ENCODE measurements at regions not wholly inside any gene's neighbourhood (a gene's known extent, or its start where the extent isn't known, plus 50 kb on each side); places are given as distances from the start of the nearest gene placed in this dataset.

DNA sequence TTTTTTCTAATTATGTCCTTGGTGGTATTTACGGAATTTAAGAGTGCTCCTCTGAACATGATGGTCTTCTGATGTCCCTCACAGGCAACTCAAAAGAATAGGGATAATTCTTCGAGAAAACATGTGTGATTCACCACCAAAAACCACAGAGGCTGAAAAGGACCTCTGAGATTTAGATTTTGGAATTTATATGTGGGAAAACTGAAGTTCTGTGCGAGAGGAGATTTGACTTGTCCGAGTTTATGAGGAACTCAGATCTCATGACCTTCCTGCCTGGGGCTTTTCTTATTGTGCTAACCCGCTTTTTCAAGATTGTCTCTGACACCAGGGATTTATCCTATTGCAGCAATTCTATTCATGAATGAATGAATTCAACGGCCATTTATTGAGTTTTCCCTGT is 142.4 kb downstream of the FAM43A start:
- no peaks in the 10 kb centered on the region for H3K36me3 ChIP-seq (ENCODE audit: control insufficient read depth, insufficient read depth, low read length)
- DNase-seq (ENCODE audit: extremely low read depth, insufficient read length): no peak
- H3K27me3 ChIP-seq (replicated peaks; ENCODE audit: control insufficient read depth, insufficient read depth, low read length): peaks cover 2% of the 10 kb centered on the region
- TF ChIP-seq, protein P1, sequence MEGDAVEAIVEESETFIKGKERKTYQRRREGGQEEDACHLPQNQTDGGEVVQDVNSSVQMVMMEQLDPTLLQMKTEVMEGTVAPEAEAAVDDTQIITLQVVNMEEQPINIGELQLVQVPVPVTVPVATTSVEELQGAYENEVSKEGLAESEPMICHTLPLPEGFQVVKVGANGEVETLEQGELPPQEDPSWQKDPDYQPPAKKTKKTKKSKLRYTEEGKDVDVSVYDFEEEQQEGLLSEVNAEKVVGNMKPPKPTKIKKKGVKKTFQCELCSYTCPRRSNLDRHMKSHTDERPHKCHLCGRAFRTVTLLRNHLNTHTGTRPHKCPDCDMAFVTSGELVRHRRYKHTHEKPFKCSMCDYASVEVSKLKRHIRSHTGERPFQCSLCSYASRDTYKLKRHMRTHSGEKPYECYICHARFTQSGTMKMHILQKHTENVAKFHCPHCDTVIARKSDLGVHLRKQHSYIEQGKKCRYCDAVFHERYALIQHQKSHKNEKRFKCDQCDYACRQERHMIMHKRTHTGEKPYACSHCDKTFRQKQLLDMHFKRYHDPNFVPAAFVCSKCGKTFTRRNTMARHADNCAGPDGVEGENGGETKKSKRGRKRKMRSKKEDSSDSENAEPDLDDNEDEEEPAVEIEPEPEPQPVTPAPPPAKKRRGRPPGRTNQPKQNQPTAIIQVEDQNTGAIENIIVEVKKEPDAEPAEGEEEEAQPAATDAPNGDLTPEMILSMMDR (IDR thresholded peaks at IDR 0.05; ENCODE audit: insufficient read depth, low read length, poor library complexity, severe bottlenecking): no peak
- H3K4me3 ChIP-seq (replicated peaks; ENCODE audit: low read depth, low read length): no peak overlapping the region

DNA sequence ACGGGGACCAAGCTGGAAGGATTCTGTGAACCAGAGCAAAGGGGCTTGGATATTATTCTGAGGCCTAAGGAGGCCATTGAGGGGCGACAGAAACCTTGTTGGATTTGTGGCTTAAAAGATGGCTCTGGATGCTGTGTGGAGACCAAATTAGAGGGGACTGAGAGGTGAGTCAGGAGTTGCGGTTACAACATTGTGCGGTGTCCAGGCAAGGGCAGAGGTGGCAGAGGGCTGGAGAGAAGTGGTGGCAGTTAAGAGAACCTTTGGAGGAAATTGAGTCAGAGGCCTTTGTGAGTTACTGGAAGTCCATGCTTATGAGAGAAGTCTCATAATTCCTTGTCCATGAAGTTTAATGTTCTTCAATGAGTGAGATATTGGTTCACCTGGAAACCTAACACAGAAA is 143.2 kb downstream of the FAM43A start:
- Histone ChIP-seq H3K4me3 (replicated peaks; ENCODE audit: low read depth, low read length) (no peak overlapping the region), H3K36me3 (ENCODE audit: control insufficient read depth, insufficient read depth, low read length) (no peaks in the 10 kb centered on the region), H3K27me3 (replicated peaks; ENCODE audit: control insufficient read depth, insufficient read depth, low read length) (peaks cover 2% of the 10 kb centered on the region)
- no peak for DNase-seq (ENCODE audit: extremely low read depth, insufficient read length)
- TF ChIP-seq, protein P1 (IDR thresholded peaks at IDR 0.05; ENCODE audit: insufficient read depth, low read length, poor library complexity, severe bottlenecking): no peak

DNA sequence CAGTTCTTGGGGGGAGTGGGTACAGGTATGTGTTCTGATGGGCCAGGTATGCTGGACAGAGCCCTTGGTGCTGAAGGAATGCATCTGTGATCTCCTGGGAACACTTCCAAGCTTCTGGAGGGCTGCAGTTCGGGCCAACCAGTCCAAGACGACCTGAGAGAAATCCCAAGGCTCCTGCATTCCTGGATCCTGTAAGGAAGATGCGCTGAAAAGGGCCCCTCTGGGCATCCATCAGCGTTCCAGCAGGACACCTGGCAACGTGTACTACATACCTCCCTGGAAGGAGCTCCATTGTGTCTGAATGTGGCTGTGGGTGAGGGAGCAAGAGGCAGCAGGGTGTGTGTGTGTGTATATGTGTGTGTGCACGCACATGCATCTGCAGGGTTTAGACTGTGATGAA is 144.7 kb downstream of the FAM43A start:
- H3K4me3 ChIP-seq (replicated peaks; ENCODE audit: low read depth, low read length): no peak overlapping the region
- H3K27me3 ChIP-seq (replicated peaks; ENCODE audit: control insufficient read depth, insufficient read depth, low read length): peaks cover under 1% of the 10 kb centered on the region
- TF ChIP-seq, protein P1 (IDR thresholded peaks at IDR 0.05; ENCODE audit: insufficient read depth, low read length, poor library complexity, severe bottlenecking): no peak
- no peaks in the 10 kb centered on the region for H3K36me3 ChIP-seq (ENCODE audit: control insufficient read depth, insufficient read depth, low read length)
- no peak for DNase-seq (ENCODE audit: extremely low read depth, insufficient read length)

DNA sequence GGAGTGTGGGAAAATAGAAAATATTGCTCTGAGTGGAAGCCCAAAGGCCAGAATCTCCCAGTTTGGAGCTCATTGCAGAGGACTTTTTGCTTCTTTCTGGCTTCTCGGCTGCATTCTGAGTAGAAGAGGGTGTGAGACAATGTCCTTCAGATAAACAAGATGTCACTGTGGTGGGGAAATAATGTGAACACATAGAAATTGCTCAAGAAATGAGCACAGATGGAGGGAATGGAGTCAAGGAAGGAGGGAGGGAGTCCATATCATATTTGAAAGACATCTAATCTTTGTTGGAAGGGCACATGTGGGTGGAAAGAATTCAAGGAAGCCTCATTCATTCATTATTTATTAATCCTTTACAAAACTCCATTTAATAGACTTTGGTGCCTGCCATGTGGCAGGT is 145.3 kb downstream of the FAM43A start:
- TF ChIP-seq, protein P1 (IDR thresholded peaks at IDR 0.05; ENCODE audit: insufficient read depth, low read length, poor library complexity, severe bottlenecking): no peak
- DNase-seq (ENCODE audit: extremely low read depth, insufficient read length): no peak
- no peaks in the 10 kb centered on the region for H3K36me3 ChIP-seq (ENCODE audit: control insufficient read depth, insufficient read depth, low read length)

DNA sequence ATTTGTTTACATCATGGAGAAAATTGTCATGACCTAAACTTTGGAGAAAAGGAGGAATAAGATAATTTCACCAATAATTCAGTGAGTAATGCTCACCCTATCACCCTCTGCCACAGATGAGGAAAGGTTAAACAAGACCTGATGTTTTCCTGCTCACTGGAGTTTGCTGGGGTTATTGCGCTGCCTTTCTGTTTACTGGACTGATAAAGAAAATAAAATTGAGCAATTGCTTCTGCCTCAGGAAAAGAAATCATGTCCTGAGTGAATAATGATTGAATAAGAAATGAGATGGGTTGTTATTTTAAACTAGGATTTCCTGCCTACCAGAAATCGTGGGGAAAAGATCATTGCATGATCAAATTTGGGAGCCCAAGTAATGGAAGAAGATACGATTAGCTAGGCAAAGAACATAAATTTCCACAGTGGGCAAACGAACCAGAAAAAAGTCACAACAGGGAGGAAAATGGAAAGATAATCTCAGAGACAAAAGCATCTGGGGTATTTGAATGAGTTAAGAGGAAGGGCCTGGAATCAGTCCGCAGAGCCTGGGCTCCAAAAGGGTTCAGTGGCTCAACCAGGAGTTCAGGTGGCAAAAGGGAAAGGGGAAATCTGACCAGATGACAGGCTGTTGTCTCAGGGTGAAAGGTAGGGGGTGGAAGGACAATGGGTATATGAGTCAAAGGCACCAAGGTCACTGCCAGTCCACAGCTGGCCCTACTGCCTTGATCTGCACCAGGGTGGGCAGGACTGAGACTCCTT is 146.8 kb downstream of the FAM43A start:
- no peaks in the 10 kb centered on the region for H3K36me3 ChIP-seq (ENCODE audit: control insufficient read depth, insufficient read depth, low read length)
- H3K27me3 ChIP-seq (replicated peaks; ENCODE audit: control insufficient read depth, insufficient read depth, low read length): no peaks in the 10 kb centered on the region; the same call in 1 of the 2 replicates
- TF ChIP-seq, protein P1 (IDR thresholded peaks at IDR 0.05; ENCODE audit: insufficient read depth, low read length, poor library complexity, severe bottlenecking): no peak
- DNase-seq (ENCODE audit: extremely low read depth, insufficient read length): no peak
- H3K4me3 ChIP-seq (replicated peaks; ENCODE audit: low read depth, low read length): no peak overlapping the region

More for the DNA sequence above, 145.3 kb downstream of the FAM43A start:
- Histone ChIP-seq H3K4me3 (replicated peaks; ENCODE audit: low read depth, low read length) (no peak overlapping the region), H3K27me3 (replicated peaks; ENCODE audit: control insufficient read depth, insufficient read depth, low read length) (no peaks in the 10 kb centered on the region; the same call in none of the 2 replicates)
